SJSA1 (cell line): ENCODE measurements at regions not wholly inside any gene's neighbourhood (a gene's known extent, or its start where the extent isn't known, plus 50 kb on each side); places are given as distances from the start of the nearest gene placed in this dataset.

Source experiments
- DNase-seq, 2 experiments: peaks; one replicate each; pipeline ENCODE4 v3.0.0-alpha.2; 2015 to 2020; ENCODE audit warnings: low spot score in 2 of 2, low read depth in 1 of 2
- H3K27ac ChIP-seq: fragments of 250-450 bp; sonication (Bioruptor Pico); 2 replicates; pipeline ENCODE4 v1.5.1; 2020; ENCODE audit warnings: mild to moderate bottlenecking, moderate library complexity
- H3K27me3 ChIP-seq: fragments of 250-450 bp; sonication (Bioruptor Pico); replicated peaks from 2 replicates; pipeline ENCODE4 v1.5.1; 2020; ENCODE audit warnings: mild to moderate bottlenecking, moderate library complexity
- H3K36me3 ChIP-seq: fragments of 250-450 bp; sonication (Bioruptor Pico); 2 replicates; pipeline ENCODE4 v1.5.1; 2020; ENCODE audit warnings: mild to moderate bottlenecking
- H3K4me1 ChIP-seq: fragments of 250-450 bp; sonication (Bioruptor Pico); replicated peaks from 2 replicates; pipeline ENCODE4 v1.6.1; 2021; ENCODE audit warnings: mild to moderate bottlenecking
- H3K4me3 ChIP-seq: fragments of 250-450 bp; sonication (Bioruptor Pico); 2 replicates; pipeline ENCODE4 v1.5.1; 2020; ENCODE audit warnings: mild to moderate bottlenecking
- H3K9me3 ChIP-seq: fragments of 250-450 bp; sonication (Bioruptor Pico); replicated peaks from 2 replicates; pipeline ENCODE4 v1.5.1; 2020; ENCODE audit warnings: mild to moderate bottlenecking

DNA sequence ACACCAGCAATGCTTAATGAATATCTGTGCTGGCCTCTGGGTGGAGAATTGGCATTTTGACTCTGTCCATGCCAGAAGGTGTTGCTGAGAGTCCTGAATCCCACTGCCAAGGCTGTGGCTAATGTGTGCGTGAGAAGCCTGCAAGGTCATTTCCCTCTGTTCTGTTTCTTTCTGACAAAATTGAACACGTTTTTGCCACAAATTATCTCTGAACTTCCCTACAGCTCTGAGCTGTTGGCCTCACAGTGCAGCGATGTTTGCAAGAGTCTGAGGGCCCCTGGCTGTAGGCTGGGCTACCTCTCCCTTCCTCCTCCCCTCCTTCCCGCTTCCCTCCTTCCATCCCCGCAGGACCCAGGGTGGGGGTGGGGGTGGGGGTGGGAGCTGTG is 154.1 kb upstream of the HS6ST1 start:
- peaks cover 29% of the 10 kb centered on the region for H3K9me3 ChIP-seq
- no peak for DNase-seq
- H3K27me3 ChIP-seq, result no peaks in the 10 kb centered on the region
- no peak overlapping the region for H3K4me3 ChIP-seq
- H3K27ac ChIP-seq, result no peak overlapping the region
- peaks cover 12% of the 10 kb centered on the region for H3K4me1 ChIP-seq
- H3K36me3 ChIP-seq, result no peaks in the 10 kb centered on the region

DNA sequence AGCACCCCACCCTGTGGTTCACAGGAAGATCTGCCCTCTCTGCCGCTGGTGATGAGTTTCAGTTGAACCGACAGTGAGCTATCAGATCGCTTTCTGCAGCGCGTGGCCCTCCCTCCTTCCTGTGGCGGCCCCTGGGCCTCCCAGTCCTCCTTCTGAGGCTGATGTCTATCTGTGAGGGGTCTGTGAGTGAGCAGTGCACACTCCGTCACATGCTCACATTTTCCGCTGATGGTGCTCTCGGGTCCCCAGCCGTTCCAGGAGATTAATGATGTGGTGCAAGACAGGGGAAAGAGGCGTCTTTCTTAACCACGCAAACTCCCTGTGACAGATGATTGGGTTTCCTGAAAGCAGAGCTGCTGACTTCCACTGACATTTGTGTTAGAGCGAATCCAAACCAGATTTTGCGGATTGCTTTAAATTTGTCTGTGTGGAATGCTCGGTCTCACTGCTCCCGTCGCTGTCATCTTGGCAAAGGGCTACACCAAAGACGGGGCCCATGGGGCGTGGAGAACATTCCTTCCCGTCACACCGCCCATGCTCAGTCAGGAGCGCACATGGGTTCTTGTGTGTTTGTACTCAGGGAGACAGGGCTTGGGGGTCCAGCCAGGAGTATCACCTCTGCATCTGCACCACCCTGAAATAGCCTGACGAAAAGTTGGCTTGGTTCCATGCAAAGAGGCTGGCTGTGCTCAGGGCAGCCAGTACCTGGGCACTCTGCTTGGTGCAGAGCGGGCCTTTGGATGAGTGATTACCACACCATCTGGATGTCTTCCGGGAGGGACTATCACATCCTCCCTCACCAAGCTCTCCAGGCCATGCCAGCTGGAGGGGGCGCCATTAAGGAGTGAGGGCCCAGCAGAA is 154.7 kb upstream of the HS6ST1 start:
- peak in 1 of 2 experiments; percentile 35 for DNase-seq
- H3K27me3 ChIP-seq, result no peaks in the 10 kb centered on the region
- H3K36me3 ChIP-seq, result no peaks in the 10 kb centered on the region
- peaks cover 23% of the 10 kb centered on the region for H3K9me3 ChIP-seq
- H3K27ac ChIP-seq, result no peak overlapping the region
- H3K4me3 ChIP-seq, result no peak overlapping the region
- H3K4me1 ChIP-seq, result peaks cover 12% of the 10 kb centered on the region

DNA sequence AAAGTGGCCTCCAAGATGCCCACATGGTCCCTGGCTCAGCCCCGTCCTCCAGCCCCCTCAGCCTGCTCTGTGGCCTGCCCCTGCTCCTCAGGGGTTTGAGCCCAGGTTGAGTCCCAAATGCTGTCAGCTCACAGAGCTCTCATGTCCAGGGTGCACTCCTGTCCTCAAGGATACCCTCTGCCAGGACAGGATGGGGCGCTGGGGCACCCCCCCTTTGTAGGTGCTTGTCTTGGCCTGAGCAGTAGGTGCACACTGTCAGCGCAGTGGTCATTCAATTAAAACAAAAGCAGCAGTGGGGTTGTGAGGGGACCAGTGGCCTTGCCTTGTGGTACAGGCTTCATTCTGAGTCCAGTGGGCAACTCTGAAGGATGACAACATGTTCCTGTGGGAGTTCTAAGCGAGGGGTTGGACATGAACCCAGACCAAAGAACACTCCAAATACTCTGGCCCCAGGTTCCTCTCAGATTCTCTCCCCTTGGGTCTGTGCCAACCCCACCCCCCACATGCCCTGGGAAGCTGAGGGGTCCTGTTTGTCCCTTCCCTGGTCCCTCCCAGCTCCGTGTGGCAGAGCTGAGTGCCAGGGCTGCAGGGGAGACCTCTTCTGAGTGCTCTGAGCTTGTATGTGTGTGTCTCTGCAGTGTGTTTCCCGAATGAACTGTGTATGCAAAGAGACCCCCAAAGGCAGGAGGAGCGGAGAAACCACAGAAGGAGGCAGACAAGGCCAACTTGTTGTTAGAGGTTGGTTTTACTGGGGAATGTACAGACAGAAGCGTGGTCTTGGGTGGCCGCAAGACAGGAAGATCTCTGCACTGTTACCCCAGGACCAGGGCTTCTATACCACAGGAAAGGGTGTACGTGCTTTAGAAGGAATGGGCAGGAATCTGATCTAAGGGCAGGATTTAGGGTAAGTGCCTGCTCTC is 155.6 kb upstream of the HS6ST1 start:
- Histone ChIP-seq H3K36me3 (no peaks in the 10 kb centered on the region), H3K27ac (no peak overlapping the region), H3K4me1 (peaks cover 12% of the 10 kb centered on the region), H3K9me3 (peaks cover 16% of the 10 kb centered on the region), H3K27me3 (no peaks in the 10 kb centered on the region), H3K4me3 (no peak overlapping the region)
- DNase-seq, result peak in 1 of 2 experiments; percentile 43

DNA sequence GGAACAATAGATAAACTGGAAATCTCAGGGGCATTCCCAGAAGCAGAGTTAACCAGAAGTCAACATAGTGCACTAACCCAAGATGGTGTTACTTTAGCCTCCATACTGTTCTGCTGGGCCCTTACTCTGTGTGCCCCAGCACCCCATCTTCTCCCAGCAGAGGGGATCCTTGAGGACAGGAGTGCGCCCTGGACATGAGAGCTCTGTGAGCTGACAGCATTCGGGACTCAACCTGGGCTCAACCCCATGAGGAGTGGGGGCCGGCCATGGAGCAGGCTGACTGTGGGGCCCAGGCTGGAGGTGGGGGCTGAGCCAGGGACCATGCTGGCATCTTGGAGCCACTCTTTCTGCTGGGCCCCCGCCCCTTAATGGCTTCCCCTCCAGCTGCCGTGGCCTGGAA is 156.3 kb upstream of the HS6ST1 start:
- Histone ChIP-seq H3K9me3 (peaks cover 9% of the 10 kb centered on the region), H3K4me1 (peaks cover 12% of the 10 kb centered on the region), H3K27me3 (no peaks in the 10 kb centered on the region), H3K4me3 (no peak overlapping the region), H3K27ac (no peak overlapping the region), H3K36me3 (no peaks in the 10 kb centered on the region)
- DNase-seq, result no peak

DNA sequence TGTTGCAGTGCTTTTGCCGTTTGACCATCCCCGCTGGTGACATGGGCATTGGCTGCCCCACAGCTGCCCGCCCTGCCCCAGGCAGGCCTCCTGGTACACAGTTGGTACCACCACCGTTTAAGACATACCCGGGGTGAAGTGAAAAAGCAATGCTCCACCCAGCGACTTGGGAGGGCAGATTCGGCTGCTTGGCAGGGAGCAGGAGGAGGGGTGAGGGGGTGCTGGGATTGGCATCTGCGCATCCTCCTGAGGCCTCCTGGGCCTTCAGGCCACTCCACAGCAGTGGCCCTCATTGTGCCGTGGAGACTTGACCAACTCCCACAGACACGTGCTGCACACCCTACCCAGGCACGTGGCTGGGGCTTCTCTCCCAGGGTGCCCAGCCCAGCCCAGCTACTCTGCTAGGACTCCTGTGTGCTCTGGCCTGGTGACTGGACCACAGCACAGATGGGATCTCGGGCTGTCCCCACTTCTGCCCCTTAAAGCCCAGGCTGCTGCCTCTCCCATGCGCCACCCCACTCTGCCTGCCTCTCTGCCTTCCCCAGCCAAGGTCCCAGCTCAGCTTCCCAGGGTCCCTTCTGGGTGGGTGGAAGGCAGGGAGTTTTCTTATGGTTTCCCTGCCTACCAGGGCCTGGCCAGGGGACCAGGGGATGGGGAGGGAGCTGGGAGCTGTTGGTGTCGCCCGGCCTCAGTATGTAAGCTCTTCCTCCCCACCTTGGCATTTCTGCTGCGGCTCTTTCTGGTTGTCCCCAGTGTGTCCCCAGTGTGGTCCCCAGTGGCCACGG is 157.0 kb upstream of the HS6ST1 start:
- Histone ChIP-seq H3K27ac (no peak overlapping the region), H3K4me1 (peaks cover 12% of the 10 kb centered on the region), H3K36me3 (no peaks in the 10 kb centered on the region), H3K4me3 (no peak overlapping the region), H3K9me3 (peaks cover 3% of the 10 kb centered on the region), H3K27me3 (no peaks in the 10 kb centered on the region)
- peak in 1 of 2 experiments; percentile 36 for DNase-seq

DNA sequence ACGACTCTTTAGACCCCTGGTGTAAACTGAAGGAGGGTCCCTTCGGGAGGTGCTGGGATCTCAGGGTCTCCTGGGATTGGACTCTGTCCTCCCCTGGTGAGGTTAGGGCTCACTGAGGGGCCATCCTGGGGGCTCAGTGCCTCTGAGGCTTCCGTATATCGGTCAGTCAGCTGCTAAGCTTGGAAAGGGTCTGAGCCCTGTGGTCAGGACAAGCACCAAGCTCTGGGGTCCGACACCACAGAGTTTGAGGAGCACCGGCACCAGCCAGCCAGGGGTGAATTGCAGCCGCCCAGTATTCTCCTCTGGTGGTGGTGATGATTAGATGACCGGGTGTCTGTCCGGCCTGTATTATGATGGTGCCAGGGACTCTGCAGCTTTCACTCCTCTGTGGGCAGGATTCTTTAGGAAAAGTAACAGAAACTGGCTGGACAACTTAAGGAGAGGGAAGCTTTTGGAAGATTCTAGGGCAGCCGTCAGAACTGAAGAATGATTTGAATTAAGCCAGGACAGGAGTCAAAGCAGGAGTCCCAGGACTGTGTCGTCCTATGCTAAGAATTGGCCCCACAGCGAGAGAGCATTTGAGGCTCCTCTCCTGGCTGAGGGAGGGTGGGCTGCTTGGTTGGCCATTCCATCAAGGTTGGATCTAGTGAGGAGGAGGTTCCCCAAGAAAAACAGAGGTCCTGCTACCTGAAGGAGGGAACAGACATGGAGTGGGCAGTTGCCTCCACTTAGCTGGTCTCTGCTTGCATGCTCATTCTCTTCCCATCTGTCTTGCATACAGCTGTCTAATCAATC is 158.6 kb upstream of the HS6ST1 start:
- Histone ChIP-seq H3K27me3 (no peaks in the 10 kb centered on the region), H3K9me3 (peaks cover under 1% of the 10 kb centered on the region; the same call in 1 of the 2 replicates), H3K4me3 (no peak overlapping the region), H3K27ac (no peak overlapping the region), H3K36me3 (no peaks in the 10 kb centered on the region), H3K4me1 (peaks cover 12% of the 10 kb centered on the region)
- peak in 1 of 2 experiments; percentile 31 for DNase-seq

DNA sequence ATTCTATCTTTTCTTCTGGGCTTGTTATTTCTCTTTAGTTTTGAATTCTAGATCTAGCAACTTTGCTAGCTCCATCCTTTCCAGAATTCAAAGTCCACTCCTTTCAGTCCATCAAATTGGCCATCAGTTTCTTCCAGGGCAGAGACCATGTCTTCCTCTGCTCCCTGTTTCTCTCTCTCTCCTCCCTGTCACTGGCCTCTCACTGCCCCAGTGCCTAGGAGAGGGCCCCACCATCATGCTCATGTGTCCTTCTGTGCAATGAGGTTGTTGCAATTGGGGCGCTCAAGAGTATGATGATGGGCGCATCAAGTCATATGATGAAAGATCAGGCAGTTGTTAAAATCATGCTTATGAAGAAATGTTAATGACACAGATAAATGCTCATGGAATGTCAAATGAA is 159.2 kb upstream of the HS6ST1 start:
- peaks cover 12% of the 10 kb centered on the region for H3K4me1 ChIP-seq
- no peaks in the 10 kb centered on the region for H3K9me3 ChIP-seq

DNA sequence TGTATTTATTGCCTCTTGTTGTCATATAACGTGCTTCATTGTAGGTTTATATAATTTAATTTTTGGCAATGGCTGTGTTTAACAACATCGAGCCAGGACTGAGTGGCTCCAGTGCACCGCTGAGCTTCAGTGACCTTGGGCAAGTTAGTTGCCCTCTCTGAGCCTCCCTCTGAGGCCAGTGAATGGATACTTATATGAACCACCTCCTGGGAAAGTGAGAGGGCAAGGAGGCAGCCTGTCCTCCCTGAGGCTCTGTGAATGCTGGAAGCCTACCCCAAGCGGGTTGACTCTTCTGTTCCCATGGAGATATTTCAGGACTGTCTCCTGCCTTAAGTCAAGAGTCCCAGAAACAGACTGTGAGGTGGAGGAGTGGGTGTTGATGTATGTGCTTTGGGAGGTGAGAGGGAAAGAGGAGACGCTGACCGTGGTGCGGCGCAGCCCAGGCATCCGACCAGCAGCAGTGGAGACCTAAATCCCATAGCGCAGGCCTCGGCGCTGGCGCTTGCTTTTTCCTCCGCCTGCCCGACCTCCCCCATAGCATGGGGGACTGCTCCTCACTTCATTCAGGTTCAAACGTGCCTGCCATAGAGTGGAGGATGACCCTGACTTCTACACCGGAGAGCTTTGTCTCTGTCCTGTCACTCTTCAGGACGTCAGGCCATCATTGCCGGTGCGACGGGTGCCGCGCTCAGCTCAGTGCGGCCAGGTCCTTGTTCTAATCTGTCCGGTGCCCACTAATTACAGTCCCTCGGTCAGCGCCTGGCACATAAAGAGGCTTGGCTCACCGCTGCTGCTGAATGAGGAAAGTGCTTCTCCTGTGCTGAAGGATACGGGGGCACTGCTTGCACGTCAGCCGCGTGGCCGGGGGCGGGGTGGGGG is 167.3 kb upstream of the HS6ST1 start:
- Histone ChIP-seq H3K4me3 (no peak overlapping the region), H3K4me1 (peaks cover 33% of the 10 kb centered on the region), H3K36me3 (no peaks in the 10 kb centered on the region), H3K27ac (no peak overlapping the region), H3K27me3 (no peaks in the 10 kb centered on the region), H3K9me3 (no peaks in the 10 kb centered on the region; the same call in 1 of the 2 replicates)
- peak in 1 of 2 experiments; percentile 27 for DNase-seq

More for the DNA sequence above, 159.2 kb upstream of the HS6ST1 start:
- DNase-seq, result peak in 1 of 2 experiments; percentile 10
- no peak overlapping the region for H3K27ac ChIP-seq
- H3K27me3 ChIP-seq, result no peaks in the 10 kb centered on the region
- no peak overlapping the region for H3K4me3 ChIP-seq
- no peaks in the 10 kb centered on the region for H3K36me3 ChIP-seq

DNA sequence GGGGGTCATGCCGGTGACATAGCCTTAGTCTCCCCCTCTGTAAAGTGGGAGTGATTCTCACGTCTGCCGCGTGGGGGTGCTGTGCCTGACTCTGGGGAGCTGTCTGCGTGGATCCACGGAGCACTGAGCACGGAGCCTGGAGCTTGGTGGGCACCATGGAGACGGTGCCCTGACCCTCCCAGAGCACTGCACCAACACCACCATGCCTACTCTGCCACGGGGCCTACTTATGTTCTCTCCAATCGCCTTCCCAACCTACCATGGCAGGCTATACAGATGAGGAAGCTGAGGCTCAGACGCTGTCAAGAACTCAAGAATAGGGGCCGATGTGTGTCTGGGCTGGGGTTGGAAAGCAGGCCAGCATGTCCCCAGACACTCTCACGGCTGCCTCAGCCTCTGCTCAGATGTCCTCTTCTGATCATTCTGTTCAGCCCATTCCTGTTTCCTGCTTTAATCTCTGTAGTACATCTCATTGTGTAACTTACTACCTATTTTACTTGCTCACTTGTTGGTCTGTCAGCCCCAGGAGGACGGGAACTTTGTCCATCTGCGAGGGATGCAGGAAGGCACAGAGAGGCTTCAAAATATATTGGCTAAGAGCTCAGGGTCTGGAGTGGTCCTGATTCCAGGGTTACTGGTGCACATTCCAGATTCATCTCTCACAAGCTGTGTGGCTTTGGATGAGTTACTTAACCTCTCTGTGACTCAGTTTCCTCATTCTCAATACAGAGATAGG is 168.1 kb upstream of the HS6ST1 start:
- Histone ChIP-seq H3K4me1 (peaks cover 41% of the 10 kb centered on the region), H3K27me3 (no peaks in the 10 kb centered on the region), H3K27ac (no peak overlapping the region), H3K36me3 (no peaks in the 10 kb centered on the region), H3K4me3 (no peak overlapping the region), H3K9me3 (no peaks in the 10 kb centered on the region; the same call in 1 of the 2 replicates)
- DNase-seq, result peak in 1 of 2 experiments; percentile 34

DNA sequence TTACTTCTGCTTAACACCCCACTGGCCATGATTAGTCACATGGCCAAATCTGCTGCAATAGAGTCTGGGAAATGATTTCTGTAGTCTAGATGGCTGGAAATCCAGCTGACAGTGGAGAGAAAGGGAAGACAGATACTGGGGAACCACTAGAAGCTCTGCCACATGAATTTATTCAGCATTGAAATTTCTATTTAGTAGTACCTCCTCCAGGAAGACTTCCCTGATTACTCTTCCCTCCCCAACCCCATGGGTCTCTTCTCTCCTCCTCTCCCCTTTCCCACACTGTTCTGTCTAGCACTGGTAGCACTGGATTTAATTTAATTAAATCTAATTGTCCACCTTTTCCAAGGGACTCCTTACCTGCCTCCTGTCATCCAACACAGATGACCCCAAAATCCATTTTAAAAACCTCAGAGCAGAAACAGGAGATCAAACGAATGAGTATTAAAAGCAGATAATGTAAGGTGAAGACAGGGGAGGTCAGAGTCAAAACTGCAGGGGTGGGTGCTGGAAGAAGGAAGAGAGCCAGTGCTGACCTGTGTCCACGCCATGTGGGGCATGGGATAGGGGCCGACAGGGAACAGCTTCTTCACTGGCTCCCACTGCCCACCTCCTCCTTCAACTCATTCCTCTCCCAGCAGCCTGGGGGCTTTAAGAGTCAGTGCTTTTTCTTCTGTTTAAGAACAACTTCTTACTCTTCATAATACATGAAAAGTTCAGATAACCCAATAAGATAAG is 169.2 kb upstream of the HS6ST1 start:
- Histone ChIP-seq H3K4me3 (no peak overlapping the region), H3K36me3 (no peaks in the 10 kb centered on the region), H3K27ac (no peak overlapping the region), H3K4me1 (peaks cover 44% of the 10 kb centered on the region), H3K27me3 (no peaks in the 10 kb centered on the region), H3K9me3 (no peaks in the 10 kb centered on the region; the same call in 1 of the 2 replicates)
- peak in 1 of 2 experiments; percentile 13 for DNase-seq

DNA sequence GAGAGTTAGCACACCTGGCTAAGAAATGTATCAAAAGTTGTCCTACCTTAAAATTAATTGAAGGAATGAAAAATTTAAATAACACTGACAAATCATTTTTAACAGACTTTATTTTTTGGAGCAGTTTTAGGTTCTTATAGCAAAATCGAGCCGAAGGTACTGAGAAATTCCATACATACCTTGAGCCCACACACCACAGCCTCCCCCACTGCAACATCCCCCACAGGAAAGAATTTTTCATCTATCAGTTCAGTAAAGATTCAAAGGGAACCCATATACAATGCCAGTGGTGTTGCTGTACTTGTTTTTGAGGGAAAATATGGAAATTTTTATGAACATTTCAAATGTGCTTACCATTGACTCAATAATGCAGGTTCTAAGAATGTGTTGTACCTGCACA is 169.8 kb upstream of the HS6ST1 start:
- Histone ChIP-seq H3K4me1 (peaks cover 44% of the 10 kb centered on the region), H3K27me3 (no peaks in the 10 kb centered on the region), H3K27ac (no peak overlapping the region), H3K9me3 (no peaks in the 10 kb centered on the region), H3K4me3 (no peak overlapping the region), H3K36me3 (no peaks in the 10 kb centered on the region)
- peak in 1 of 2 experiments; percentile 8 for DNase-seq
